ENCODE measurements at regions not wholly inside any gene's neighbourhood (a gene's known extent, or its start where the extent isn't known, plus 50 kb on each side); places are given as distances from the start of the nearest gene placed in this dataset.

- H3K9ac ChIP-seq, result no peak overlapping the region
- no peak overlapping the region for H3K4me2 ChIP-seq
- no peak for TF ChIP-seq EP300 (IDR thresholded peaks at IDR 0.05; ENCODE audit: borderline replicate concordance in 1 of 2, low read depth in 1 of 2, low read length in 1 of 2)
- TF ChIP-seq MAX (IDR thresholded peaks at IDR 0.05; ENCODE audit: low read depth), result no peak
- no peak for TF ChIP-seq RCOR1 (IDR thresholded peaks at IDR 0.05; ENCODE audit: low read length)
- no peak for TF ChIP-seq TEAD4 (IDR thresholded peaks at IDR 0.05; ENCODE audit: borderline replicate concordance, insufficient read depth)
- no peak for TF ChIP-seq MXI1 (IDR thresholded peaks at IDR 0.05; ENCODE audit: low read depth, low read length)
- TF ChIP-seq USF2 (IDR thresholded peaks at IDR 0.05; ENCODE audit: borderline replicate concordance, low read depth, low read length), result no peak
- TF ChIP-seq NFIC (IDR thresholded peaks at IDR 0.05; ENCODE audit: borderline replicate concordance), result no peak
- no peak for TF ChIP-seq SMC3 (IDR thresholded peaks at IDR 0.05; ENCODE audit: low read depth, low read length)
- TF ChIP-seq CHD2 (IDR thresholded peaks at IDR 0.05; ENCODE audit: low read length, partially characterized antibody), result no peak
- TF ChIP-seq SIN3A (IDR thresholded peaks at IDR 0.05; ENCODE audit: borderline replicate concordance, low read depth, low read length), result no peak
- TF ChIP-seq ZBTB33 (IDR thresholded peaks at IDR 0.05; ENCODE audit: borderline replicate concordance, low read depth), result no peak
- no peak for TF ChIP-seq REST (IDR thresholded peaks at IDR 0.05; ENCODE audit: low read depth, low read length)
- no peak for TF ChIP-seq CTCF (IDR thresholded peaks at IDR 0.05)
- no peak for TF ChIP-seq NRF1 (IDR thresholded peaks at IDR 0.05; ENCODE audit: low read depth, low read length)
- H2AFZ ChIP-seq (ENCODE audit: low read depth), result no peak overlapping the region
- CTCF ChIA-PET, result interaction anchor here (1.0 kb wide), 1 partner anchor 91 kb away, joined by 3 read pairs; no protein-coding TSS in a partner anchor
- H3K79me2 ChIP-seq (ENCODE audit: insufficient read depth), result no peaks in the 10 kb centered on the region
- H3K9me3 ChIP-seq, result no peaks in the 10 kb centered on the region
- H3K4me3 ChIP-seq (ENCODE audit: low read depth in 2 of 2, low read length in 1 of 2), result no peak overlapping the region
- H4K20me1 ChIP-seq (ENCODE audit: insufficient read depth), result no peaks in the 10 kb centered on the region
- H3K36me3 ChIP-seq (replicated peaks in 1 of 2; ENCODE audit: control insufficient read depth in 1 of 2, insufficient read depth in 2 of 2, low read length in 1 of 2), result no peaks in the 10 kb centered on the region
- no peak overlapping the region for H3K27ac ChIP-seq (ENCODE audit: low read depth in 2 of 2, low read length in 1 of 2)
- POLR2A ChIA-PET, result no interaction called here
- H3K9me2 ChIP-seq, result no peaks in the 10 kb centered on the region
- no peaks in the 10 kb centered on the region for H3K27me3 ChIP-seq (ENCODE audit: insufficient read depth)
- H3F3A ChIP-seq (replicated peaks; ENCODE audit: insufficient read depth), result no peaks in the 10 kb centered on the region
- DNase-seq, result no peak
- 64% methylated on average over 8 of the region's 13 CpGs for whole genome bisulfite sequencing (ENCODE audit: low lambda C conversion rate)
- peaks cover 0 to 1% of the 10 kb centered on the region in 2 experiments; a peak in 1 of 4 replicates for H3K4me1 ChIP-seq (ENCODE audit: control insufficient read depth in 1 of 2, insufficient read depth in 2 of 2, low read depth in 1 of 2, low read length in 1 of 2)
Observed at GRCh38 chr11:70573701-70574151, 175.4 kb downstream of the CTTN start.

Measured in SK-N-SH (cell line).